HCT116 (cell line): ENCODE measurements at regions not wholly inside any gene's neighbourhood (a gene's known extent, or its start where the extent isn't known, plus 50 kb on each side); places are given as distances from the start of the nearest gene placed in this dataset.

ENCODE experiments used
- ATAC-seq: fragments of 200-7000 bp; cut with Tn5 transposase; 2 replicates; pipeline ENCODE4 v1.9.1; 2020; ENCODE audit warnings: mild to moderate bottlenecking, moderate library complexity
- BruUV-seq: library from RNA; stranded (reverse); fragments of 400-500 nt; replicated peaks from 2 replicates; lab custom pipeline; 2021; lab: Mats Ljungman, UMichigan
- CTCF ChIA-PET: fragments of 300-600 bp; sonication (Branson Sonifier 250); formaldehyde crosslinking; loops from one replicate; lab custom pipeline; 2021; ENCODE audit warnings: antibody characterized with exemption; lab: Charles Lee
- POLR2A ChIA-PET: fragments of 300-600, 350-600 bp; sonication (Branson Sonifier 250); formaldehyde crosslinking; loops from one replicate; lab custom pipeline; 2021; ENCODE audit warnings: antibody characterized with exemption; lab: Charles Lee
- RAD21 ChIA-PET, 2 experiments: fragments of 300-600 bp; sonication (Branson Sonifier 250); formaldehyde crosslinking; loops; one replicate each; lab custom pipeline; 2023; ENCODE audit warnings: low total read pairs in 2 of 2; ENCODE audit not compliant: uncharacterized antibody in 2 of 2, unreplicated experiment in 2 of 2, low non-redundant PET in 1 of 2; lab: Charles Lee
- DNase-seq: peaks from one replicate; pipeline ENCODE4 v3.0.0-alpha.2; 2010; ENCODE audit warnings: low read depth, low spot score
- H2AFZ ChIP-seq: fragments of 200-600 bp; shearing (Covaris generic), sonication (generic); 2 replicates; pipeline ENCODE4 v1.6.1; 2017; ENCODE audit warnings: low read depth, mixed run types, mixed read lengths, antibody characterized with exemption, low read length; ENCODE audit not compliant: poor library complexity, severe bottlenecking
- H3K27ac ChIP-seq: 2 replicates; pipeline ENCODE4 v1.5.1; 2012; ENCODE audit warnings: low read depth, low read length
- H3K27me3 ChIP-seq: fragments of 200-600 bp; sonication (generic); 2 replicates; pipeline ENCODE4 v1.6.1; 2016; ENCODE audit warnings: mixed run types, low read length, mixed read lengths; ENCODE audit not compliant: insufficient read depth
- H3K36me3 ChIP-seq, 2 experiments: fragments of 200-500 bp in 1 of 2; fragments of 200-600 bp in 1 of 2; sonication (Bioruptor generic) in 1 of 2; sonication (generic) in 1 of 2; 2 replicates each; pipeline versions ENCODE4 v1.5.1 to v1.6.1; 2014 to 2016; ENCODE audit warnings: low read length in 2 of 2, inconsistent platforms in 1 of 2, mixed read lengths in 1 of 2, mixed run types in 1 of 2; ENCODE audit not compliant: insufficient read depth in 2 of 2, control insufficient read depth in 1 of 2
- H3K4me1 ChIP-seq, 2 experiments: fragments of 200-600 bp in 1 of 2; sonication (generic) in 1 of 2; 2 replicates each; pipeline versions ENCODE4 v1.5.1 to v1.6.1; 2012 to 2017; ENCODE audit warnings: low read length in 2 of 2, inconsistent platforms in 1 of 2, mild to moderate bottlenecking in 1 of 2, mixed read lengths in 1 of 2, mixed run types in 1 of 2, moderate library complexity in 1 of 2; ENCODE audit not compliant: insufficient read depth in 2 of 2, control insufficient read depth in 1 of 2
- H3K4me2 ChIP-seq: fragments of 200-600 bp; sonication (generic); 2 replicates; pipeline ENCODE4 v1.6.1; 2017; ENCODE audit warnings: mixed run types, low read length, mixed read lengths
- H3K4me3 ChIP-seq, 2 experiments: fragments of 200-600 bp in 1 of 2; sonication (generic) in 1 of 2; replicated peaks in 1 of 2; 2 replicates each; pipeline ENCODE4 v1.5.1; 2011 to 2016; ENCODE audit warnings: low read length in 2 of 2, control low read depth in 1 of 2, low read depth in 1 of 2, mild to moderate bottlenecking in 1 of 2, mixed read lengths in 1 of 2, mixed run types in 1 of 2
- H3K79me2 ChIP-seq: fragments of 200-600 bp; sonication (generic); 2 replicates; pipeline ENCODE4 v1.6.1; 2017; ENCODE audit warnings: mild to moderate bottlenecking, mixed run types, low read length, moderate library complexity, mixed read lengths; ENCODE audit not compliant: insufficient read depth
- H3K9ac ChIP-seq: fragments of 200-600 bp; sonication (generic); 2 replicates; pipeline ENCODE4 v1.6.1; 2016; ENCODE audit warnings: low read length, mixed read lengths
- H3K9me2 ChIP-seq: fragments of 200-600 bp; sonication (generic), shearing (Covaris generic); 2 replicates; pipeline ENCODE4 v1.6.1; 2017; ENCODE audit warnings: mixed run types, mild to moderate bottlenecking, moderate library complexity; ENCODE audit not compliant: insufficient read depth
- H3K9me3 ChIP-seq, 2 experiments: fragments of 200-500 bp in 1 of 2; fragments of 200-600 bp in 1 of 2; sonication (Bioruptor generic) in 1 of 2; sonication (generic) in 1 of 2; 2 replicates each; pipeline ENCODE4 v1.6.1; 2014 to 2017; ENCODE audit warnings: low read length in 2 of 2, mixed read lengths in 2 of 2, inconsistent platforms in 1 of 2, low read depth in 1 of 2, mild to moderate bottlenecking in 1 of 2, mixed run types in 1 of 2, moderate library complexity in 1 of 2; ENCODE audit not compliant: control insufficient read depth in 1 of 2, insufficient read depth in 1 of 2
- H4K20me1 ChIP-seq: fragments of 200-600 bp; sonication (generic), shearing (Covaris generic); 2 replicates; pipeline ENCODE4 v1.6.1; 2017; ENCODE audit warnings: mixed run types, mild to moderate bottlenecking, moderate library complexity; ENCODE audit not compliant: insufficient read depth
- ATF3 ChIP-seq: IDR thresholded peaks from 2 replicates; pipeline ENCODE4 v1.6.1; 2012
- CEBPB ChIP-seq: IDR thresholded peaks from 2 replicates; pipeline ENCODE4 v1.6.1; 2012; ENCODE audit warnings: low read depth
- EGR1 ChIP-seq: IDR thresholded peaks from 2 replicates; pipeline ENCODE4 v1.6.1; 2012; ENCODE audit warnings: low read depth
- ELF1 ChIP-seq: IDR thresholded peaks from 2 replicates; pipeline ENCODE4 v1.6.1; 2012; ENCODE audit warnings: low read depth, borderline replicate concordance
- EZH2 ChIP-seq: fragments of 200-600 bp; sonication (generic); IDR thresholded peaks from 2 replicates; pipeline ENCODE4 v1.6.1; 2017; ENCODE audit warnings: antibody characterized with exemption, mixed run types
- EZH2phosphoT487 ChIP-seq: fragments of 200-600 bp; IDR thresholded peaks from 2 replicates; pipeline ENCODE4 v1.6.1; 2018; ENCODE audit warnings: antibody characterized with exemption, borderline replicate concordance
- FOSL1 ChIP-seq: IDR thresholded peaks from 2 replicates; pipeline ENCODE4 v1.6.1; 2012; ENCODE audit warnings: low read depth
- JUND ChIP-seq: IDR thresholded peaks from 2 replicates; pipeline ENCODE4 v1.6.1; 2012
- POLR2A ChIP-seq: IDR thresholded peaks from 2 replicates; pipeline ENCODE4 v1.7.0; 2011; ENCODE audit warnings: borderline replicate concordance; ENCODE audit not compliant: insufficient read depth, insufficient read length; ENCODE audit errors: extremely low read depth
- POLR2AphosphoS5 ChIP-seq: IDR thresholded peaks from 2 replicates; pipeline ENCODE4 v1.6.1; 2011; ENCODE audit warnings: mild to moderate bottlenecking, low read depth, low read length, moderate library complexity
- RAD21 ChIP-seq: IDR thresholded peaks from 2 replicates; pipeline ENCODE4 v1.6.1; 2012; ENCODE audit warnings: low read depth, mild to moderate bottlenecking
- SIN3A ChIP-seq: IDR thresholded peaks from 2 replicates; pipeline ENCODE4 v1.6.1; 2012; ENCODE audit warnings: low read depth
- SP1 ChIP-seq: IDR thresholded peaks from 2 replicates; pipeline ENCODE4 v1.6.1; 2012; ENCODE audit warnings: low read depth
- SRF ChIP-seq: IDR thresholded peaks from 2 replicates; pipeline ENCODE4 v1.6.1; 2012; ENCODE audit warnings: low read depth
- YY1 ChIP-seq: IDR thresholded peaks from 2 replicates; pipeline ENCODE4 v1.6.1; 2011; ENCODE audit warnings: low read length, low read depth, moderate library complexity, mild to moderate bottlenecking; ENCODE audit not compliant: insufficient replicate concordance; ENCODE audit errors: extremely low read depth
- ZFX ChIP-seq: fragments of 450-650 bp; IDR thresholded peaks from 2 replicates; pipeline ENCODE4 v1.6.1; 2017
- ZNF274 ChIP-seq: fragments of 200-500 bp; sonication (Bioruptor generic); IDR thresholded peaks from 2 replicates; pipeline ENCODE4 v1.6.1; 2014; ENCODE audit warnings: mild to moderate bottlenecking, low read depth, low read length, inconsistent platforms
- intact Hi-C: fragments of 100-400 bp; cut with micrococcal nuclease; formaldehyde crosslinking; loops from 2 replicates; pipeline ENCODE4 v1.10.0; 2022
- TF ChIP-seq, protein P1 (sequence below): IDR thresholded peaks from 2 replicates; pipeline ENCODE4 v1.6.1; 2012
- TF ChIP-seq, protein P2 (sequence below), 3 experiments: fragments of 200-600 bp in 1 of 3; sonication (generic) in 1 of 3; IDR thresholded peaks in 2 of 3; conservative IDR thresholded peaks in 1 of 3; 2 replicates each; pipeline ENCODE4 v1.5.1; 2012 to 2017; ENCODE audit warnings: low read depth in 2 of 3, low read length in 2 of 3, antibody characterized with exemption in 1 of 3, borderline replicate concordance in 1 of 3, control low read depth in 1 of 3, mild to moderate bottlenecking in 1 of 3, mixed read lengths in 1 of 3, mixed run types in 1 of 3, moderate library complexity in 1 of 3; ENCODE audit not compliant: insufficient read depth in 1 of 3

GRCh38 chr3:40779039-40779438 lies 254.3 kb downstream of the ZNF621 start:
- Histone ChIP-seq H3K9me2 (no peaks in the 10 kb centered on the region), H2AFZ (no peak overlapping the region), H4K20me1 (no peaks in the 10 kb centered on the region), H3K4me3 (no peak overlapping the region), H3K9me3 (no peaks in the 10 kb centered on the region), H3K36me3 (no peaks in the 10 kb centered on the region), H3K4me1 (no peaks in the 10 kb centered on the region), H3K4me2 (no peak overlapping the region), H3K9ac (no peak overlapping the region), H3K27ac (no peak overlapping the region), H3K79me2 (no peaks in the 10 kb centered on the region), H3K27me3 (peaks cover 45% of the 10 kb centered on the region)
- no peak for ATAC-seq
- no peak for DNase-seq
- intact Hi-C loops: no loop called here
- BruUV-seq: no TSS peak
- CTCF ChIA-PET: no interaction called here
- RAD21 ChIA-PET: no interaction called here
- POLR2A ChIA-PET: no interaction called here
- no peak for TF ChIP-seq ZNF274
- no peak for TF ChIP-seq EGR1
- no peak for TF ChIP-seq SRF
- no peak for TF ChIP-seq ELF1
- no peak for TF ChIP-seq POLR2AphosphoS5
- no peak for TF ChIP-seq CEBPB
- TF ChIP-seq ATF3: no peak
- TF ChIP-seq, protein P1, sequence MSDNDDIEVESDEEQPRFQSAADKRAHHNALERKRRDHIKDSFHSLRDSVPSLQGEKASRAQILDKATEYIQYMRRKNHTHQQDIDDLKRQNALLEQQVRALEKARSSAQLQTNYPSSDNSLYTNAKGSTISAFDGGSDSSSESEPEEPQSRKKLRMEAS: no peak
- TF ChIP-seq RAD21: no peak
- TF ChIP-seq SIN3A: no peak
- TF ChIP-seq JUND: no peak
- no peak for TF ChIP-seq YY1
- TF ChIP-seq POLR2A: no peak
- TF ChIP-seq ZFX: no peak
- TF ChIP-seq EZH2phosphoT487: no peak
- TF ChIP-seq EZH2: no peak
- TF ChIP-seq, protein P2, sequence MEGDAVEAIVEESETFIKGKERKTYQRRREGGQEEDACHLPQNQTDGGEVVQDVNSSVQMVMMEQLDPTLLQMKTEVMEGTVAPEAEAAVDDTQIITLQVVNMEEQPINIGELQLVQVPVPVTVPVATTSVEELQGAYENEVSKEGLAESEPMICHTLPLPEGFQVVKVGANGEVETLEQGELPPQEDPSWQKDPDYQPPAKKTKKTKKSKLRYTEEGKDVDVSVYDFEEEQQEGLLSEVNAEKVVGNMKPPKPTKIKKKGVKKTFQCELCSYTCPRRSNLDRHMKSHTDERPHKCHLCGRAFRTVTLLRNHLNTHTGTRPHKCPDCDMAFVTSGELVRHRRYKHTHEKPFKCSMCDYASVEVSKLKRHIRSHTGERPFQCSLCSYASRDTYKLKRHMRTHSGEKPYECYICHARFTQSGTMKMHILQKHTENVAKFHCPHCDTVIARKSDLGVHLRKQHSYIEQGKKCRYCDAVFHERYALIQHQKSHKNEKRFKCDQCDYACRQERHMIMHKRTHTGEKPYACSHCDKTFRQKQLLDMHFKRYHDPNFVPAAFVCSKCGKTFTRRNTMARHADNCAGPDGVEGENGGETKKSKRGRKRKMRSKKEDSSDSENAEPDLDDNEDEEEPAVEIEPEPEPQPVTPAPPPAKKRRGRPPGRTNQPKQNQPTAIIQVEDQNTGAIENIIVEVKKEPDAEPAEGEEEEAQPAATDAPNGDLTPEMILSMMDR (IDR thresholded peaks at IDR 0.05 in 2 of 3, conservative IDR thresholded peaks at IDR 0.05 in 1 of 3; ENCODE audit: borderline replicate concordance in 1 of 3, insufficient read depth in 1 of 3, low read depth in 2 of 3, low read length in 2 of 3): no peak
- no peak for TF ChIP-seq FOSL1
- no peak for TF ChIP-seq SP1
